NCI-H526 (cell line): ENCODE measurements at regions not wholly inside any gene's neighbourhood (a gene's known extent, or its start where the extent isn't known, plus 50 kb on each side); places are given as distances from the start of the nearest gene placed in this dataset.

ENCODE experiments used
- DNase-seq, 2 experiments: peaks; one replicate each; lab custom pipeline; 2025; lab: John Stamatoyannopoulos, UW

DNA sequence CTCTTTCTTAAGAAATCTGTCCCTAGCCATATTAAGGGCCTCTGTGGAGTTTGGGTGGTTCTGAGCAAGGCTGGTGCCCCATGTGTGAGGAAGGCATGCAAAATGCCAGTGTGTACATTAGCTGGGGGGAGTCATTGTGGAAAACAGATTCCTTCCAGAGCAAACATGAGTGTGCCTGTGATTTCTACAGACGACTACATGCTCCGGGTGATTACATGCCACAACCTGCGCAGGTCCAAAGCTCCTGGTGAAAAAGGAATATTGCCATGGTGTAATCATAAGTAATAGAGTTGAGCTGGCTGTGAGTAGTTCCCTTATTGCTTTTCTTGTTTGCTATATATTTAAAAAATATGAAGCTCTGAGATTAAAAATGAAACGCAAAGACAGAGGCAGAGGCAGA, 102.1 kb downstream of the ACER2 start:
- no peak for DNase-seq
